ENCODE measurements at regions not wholly inside any gene's neighbourhood (a gene's known extent, or its start where the extent isn't known, plus 50 kb on each side); places are given as distances from the start of the nearest gene placed in this dataset.

DNA sequence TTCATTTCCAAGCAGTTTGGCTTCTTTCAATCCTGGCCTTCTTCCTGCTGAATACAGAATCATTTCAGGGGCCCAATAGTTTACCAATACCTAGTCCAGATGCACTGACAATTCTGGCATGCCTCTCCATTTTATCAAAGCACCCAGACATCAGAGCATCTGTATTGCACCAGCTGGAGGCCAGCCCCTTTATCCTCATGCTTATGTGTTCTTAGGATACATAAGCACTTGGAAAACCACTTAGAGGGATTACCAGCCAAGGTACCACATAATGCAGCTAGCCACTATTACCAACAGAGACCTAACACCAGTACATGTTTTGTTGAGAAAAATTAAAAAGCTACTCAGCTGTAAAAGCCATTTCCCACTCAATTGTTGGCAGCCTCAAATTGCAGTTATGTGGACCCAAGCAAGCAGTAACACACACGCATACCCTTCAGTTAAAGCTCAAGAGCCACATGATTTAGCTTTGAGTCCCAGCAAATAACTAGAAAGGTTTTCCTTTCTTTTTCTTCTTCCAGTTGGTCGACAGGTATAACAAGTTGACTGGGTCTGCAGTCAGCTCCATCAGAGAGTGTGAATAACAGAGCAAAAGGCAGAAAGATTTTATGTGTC is 263.8 kb downstream of the DIO2 start:
- no peak for DNase-seq
- Histone ChIP-seq H2BK5ac (ENCODE audit: insufficient read length, low read length) (no peak overlapping the region), H3K56ac (ENCODE audit: insufficient read length, low read depth, low read length) (no peak overlapping the region), H3K4me1 (ENCODE audit: insufficient read depth, low read length) (no peaks in the 10 kb centered on the region), H3K9ac (ENCODE audit: extremely low read depth, insufficient read length, low read length) (no peak overlapping the region), H3K4ac (ENCODE audit: low read depth, low read length) (no peak overlapping the region), H4K20me1 (ENCODE audit: control insufficient read depth, insufficient read depth, insufficient read length) (no peaks in the 10 kb centered on the region), H2BK15ac (ENCODE audit: low read depth, low read length) (no peak overlapping the region), H2AK5ac (ENCODE audit: insufficient read length, low read length) (no peak overlapping the region), H2AFZ (ENCODE audit: low read length) (no peak overlapping the region), H3K27me3 (ENCODE audit: insufficient read depth, low read length) (no peaks in the 10 kb centered on the region), H4K91ac (ENCODE audit: insufficient read length, low read depth, low read length) (no peak overlapping the region), H3K23me2 (ENCODE audit: insufficient read length, low read depth, low read length, poor library complexity, severe bottlenecking) (no peaks in the 10 kb centered on the region), H3K4me2 (ENCODE audit: insufficient read depth, insufficient read length, low read length) (no peak overlapping the region), H3K79me1 (ENCODE audit: insufficient read depth, low read depth, low read length, poor library complexity, severe bottlenecking) (no peaks in the 10 kb centered on the region), H3K79me2 (ENCODE audit: insufficient read depth, low read length) (no peaks in the 10 kb centered on the region), H3K9me3 (ENCODE audit: control insufficient read depth, low read depth, low read length) (no peaks in the 10 kb centered on the region), H3K14ac (ENCODE audit: insufficient read depth, low read length) (no peak overlapping the region), H4K5ac (ENCODE audit: insufficient read length, low read depth, low read length) (no peak overlapping the region), H2BK12ac (ENCODE audit: insufficient read length, low read depth, low read length) (no peak overlapping the region), H3K27ac (ENCODE audit: insufficient read length, low read depth, low read length) (no peak overlapping the region), H3T11ph (ENCODE audit: low read length) (no peak overlapping the region), H2BK20ac (ENCODE audit: low read depth, low read length, poor library complexity, severe bottlenecking) (no peak overlapping the region), H3K23ac (ENCODE audit: insufficient read length, low read depth, low read length) (no peak overlapping the region), H4K8ac (replicated peaks; ENCODE audit: insufficient read length, low read depth, low read length) (no peak overlapping the region), H3K18ac (ENCODE audit: insufficient read length, low read depth, low read length) (no peak overlapping the region), H2BK120ac (ENCODE audit: low read depth, low read length, poor library complexity, severe bottlenecking) (no peak overlapping the region)
- no CpG with 5 or more reads among the region's 2 CpGs for WGBS (ENCODE audit: extremely low coverage, insufficient read length, low lambda C conversion rate)
- H3K27me3 Mint-ChIP-seq (ENCODE audit: low read depth), result no peaks in the 10 kb centered on the region; the same call in none of the 2 replicates
- TF ChIP-seq, protein P1, sequence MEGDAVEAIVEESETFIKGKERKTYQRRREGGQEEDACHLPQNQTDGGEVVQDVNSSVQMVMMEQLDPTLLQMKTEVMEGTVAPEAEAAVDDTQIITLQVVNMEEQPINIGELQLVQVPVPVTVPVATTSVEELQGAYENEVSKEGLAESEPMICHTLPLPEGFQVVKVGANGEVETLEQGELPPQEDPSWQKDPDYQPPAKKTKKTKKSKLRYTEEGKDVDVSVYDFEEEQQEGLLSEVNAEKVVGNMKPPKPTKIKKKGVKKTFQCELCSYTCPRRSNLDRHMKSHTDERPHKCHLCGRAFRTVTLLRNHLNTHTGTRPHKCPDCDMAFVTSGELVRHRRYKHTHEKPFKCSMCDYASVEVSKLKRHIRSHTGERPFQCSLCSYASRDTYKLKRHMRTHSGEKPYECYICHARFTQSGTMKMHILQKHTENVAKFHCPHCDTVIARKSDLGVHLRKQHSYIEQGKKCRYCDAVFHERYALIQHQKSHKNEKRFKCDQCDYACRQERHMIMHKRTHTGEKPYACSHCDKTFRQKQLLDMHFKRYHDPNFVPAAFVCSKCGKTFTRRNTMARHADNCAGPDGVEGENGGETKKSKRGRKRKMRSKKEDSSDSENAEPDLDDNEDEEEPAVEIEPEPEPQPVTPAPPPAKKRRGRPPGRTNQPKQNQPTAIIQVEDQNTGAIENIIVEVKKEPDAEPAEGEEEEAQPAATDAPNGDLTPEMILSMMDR (conservative IDR thresholded peaks at IDR 0.05), result no peak
- no peak overlapping the region for H3K4me3 Mint-ChIP-seq
- H3K36me3 Mint-ChIP-seq (ENCODE audit: insufficient read depth in 1 of 3, low read depth in 3 of 3), result no peaks in the 10 kb centered on the region
- no peak overlapping the region for H3K27ac Mint-ChIP-seq
- peaks cover 0 to 4% of the 10 kb centered on the region in 2 experiments; a peak in 2 of 4 replicates for H3K4me1 Mint-ChIP-seq
- no peaks in the 10 kb centered on the region for H3K9me3 Mint-ChIP-seq

Measured in H9 (cell line).